Ectodermal cell (in vitro differentiated cells): ENCODE measurements at regions not wholly inside any gene's neighbourhood (a gene's known extent, or its start where the extent isn't known, plus 50 kb on each side); places are given as distances from the start of the nearest gene placed in this dataset.

Experiments used
- H3K27ac ChIP-seq: 2 replicates; pipeline ENCODE4 v1.7.0; 2013; ENCODE audit warnings: mild to moderate bottlenecking, low read depth, low read length; ENCODE audit not compliant: insufficient read depth, poor library complexity, severe bottlenecking
- H3K27me3 ChIP-seq: 2 replicates; pipeline ENCODE4 v1.7.0; 2013; ENCODE audit warnings: mild to moderate bottlenecking, low read length; ENCODE audit not compliant: insufficient read depth, control insufficient read depth, poor library complexity, severe bottlenecking
- H3K36me3 ChIP-seq: one replicate; pipeline ENCODE4 v1.7.0; 2013; ENCODE audit warnings: low read length; ENCODE audit not compliant: control insufficient read depth, insufficient read depth
- H3K4me1 ChIP-seq: one replicate; pipeline ENCODE4 v1.7.0; 2013; ENCODE audit warnings: low read length; ENCODE audit not compliant: control insufficient read depth, insufficient read depth
- H3K4me3 ChIP-seq: 2 replicates; pipeline ENCODE4 v1.7.0; 2013; ENCODE audit warnings: low read depth, low read length, control low read depth; ENCODE audit not compliant: insufficient read depth
- H3K9me3 ChIP-seq: 2 replicates; pipeline ENCODE4 v1.7.0; 2013; ENCODE audit warnings: mild to moderate bottlenecking, low read length, moderate library complexity; ENCODE audit not compliant: control insufficient read depth
- WGBS, 2 experiments: methylation state at CpG; one replicate each; pipeline ENCODE4 v1.1.7; 2013; ENCODE audit warnings: missing lambda C conversion rate in 2 of 2; 5-methylcytosine and 5-hydroxymethylcytosine counted together

DNA sequence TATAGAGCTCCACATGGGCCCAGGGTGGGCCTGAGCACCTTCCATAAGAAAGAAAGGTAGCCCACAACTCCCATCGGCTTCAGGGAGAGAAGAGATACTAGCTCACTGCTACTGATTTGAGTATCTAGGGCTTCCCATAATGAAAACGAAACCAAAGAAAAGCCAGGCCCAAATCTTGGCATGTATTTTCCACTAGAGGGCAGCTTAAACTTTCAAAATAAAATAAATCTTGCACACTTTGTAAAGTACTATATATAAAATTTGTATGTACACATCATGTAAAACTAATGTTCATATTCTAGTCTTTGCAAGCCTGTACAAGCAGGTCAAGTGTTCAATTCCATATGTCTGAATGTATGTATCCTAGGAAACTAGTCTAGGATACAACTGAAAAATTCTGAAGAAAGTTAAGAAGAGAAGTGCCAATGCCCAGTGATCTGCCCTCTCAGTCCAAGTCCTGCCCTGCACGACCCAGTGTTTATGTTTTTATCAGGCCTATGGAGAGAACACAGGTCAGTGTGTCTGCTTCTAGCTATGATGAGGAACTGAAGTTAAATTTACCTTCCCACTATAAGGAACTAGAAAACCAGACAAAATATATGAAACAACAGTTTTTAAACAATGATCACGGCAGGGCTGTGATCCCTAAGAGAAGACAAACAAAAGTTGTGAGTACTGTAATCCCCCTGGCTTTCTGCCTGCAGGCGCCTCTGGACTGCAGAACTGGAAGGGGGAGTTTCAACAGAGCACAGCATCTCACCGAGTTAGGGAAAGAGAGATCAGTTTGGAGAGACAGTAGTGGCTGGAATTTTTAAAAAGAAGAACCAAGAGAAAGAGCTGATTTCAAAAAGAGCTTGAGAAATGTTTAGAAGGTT, 475.7 kb downstream of the UQCRFS1 start:
- no peak overlapping the region for H3K27ac ChIP-seq
- H3K36me3 ChIP-seq: no peaks in the 10 kb centered on the region
- H3K27me3 ChIP-seq: no peaks in the 10 kb centered on the region
- WGBS, 2 experiments: 46 to 47% methylated on average over 6 of the region's 6 CpGs
- no peaks in the 10 kb centered on the region for H3K4me1 ChIP-seq
- H3K9me3 ChIP-seq: no peaks in the 10 kb centered on the region
- H3K4me3 ChIP-seq: no peak overlapping the region

DNA sequence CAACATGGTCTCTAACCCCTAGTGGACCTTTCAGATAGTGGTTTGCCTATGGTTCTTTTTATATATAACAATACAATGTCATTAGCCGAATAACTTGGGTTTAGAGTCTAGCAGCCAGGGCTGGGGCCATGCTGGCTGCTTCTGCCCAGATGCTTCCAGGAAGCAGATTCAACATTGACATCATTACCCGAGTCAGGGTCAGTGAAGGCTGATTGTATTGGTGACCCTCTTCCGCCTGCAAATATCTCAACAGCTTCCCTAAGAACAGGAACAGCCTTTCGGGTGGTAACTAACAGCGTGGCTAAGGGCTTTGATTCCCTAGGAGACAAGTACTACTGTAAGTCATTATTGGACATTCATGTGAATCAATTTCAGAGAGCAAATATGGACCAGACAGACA, 476.4 kb downstream of the UQCRFS1 start:
- Histone ChIP-seq H3K27me3 (no peaks in the 10 kb centered on the region), H3K9me3 (no peaks in the 10 kb centered on the region), H3K27ac (no peak overlapping the region), H3K4me3 (no peak overlapping the region), H3K4me1 (no peaks in the 10 kb centered on the region), H3K36me3 (no peaks in the 10 kb centered on the region)
- WGBS, 2 experiments: 93 to 94% methylated on average over 5 of the region's 5 CpGs

DNA sequence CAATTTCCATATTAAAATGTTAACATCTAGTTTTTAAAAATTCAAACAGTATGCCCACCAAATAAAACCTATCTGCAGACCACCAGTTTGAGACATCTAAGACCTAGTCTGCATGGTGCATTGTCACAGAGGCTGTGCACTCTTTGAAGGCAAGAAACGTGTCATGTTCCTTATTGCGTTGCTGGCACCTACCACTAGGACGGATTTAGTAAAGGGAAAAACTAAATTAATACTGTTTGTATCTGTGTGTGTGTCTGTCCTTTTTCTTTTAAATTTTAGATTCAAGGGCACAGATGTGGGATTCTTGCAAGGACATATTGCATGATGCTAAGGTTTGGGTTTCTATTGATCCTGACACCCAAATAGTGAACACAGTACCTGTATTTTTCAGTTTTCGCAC, 481.4 kb downstream of the UQCRFS1 start:
- H3K4me3 ChIP-seq: no peak overlapping the region
- no peaks in the 10 kb centered on the region for H3K9me3 ChIP-seq
- no peaks in the 10 kb centered on the region for H3K4me1 ChIP-seq
- H3K36me3 ChIP-seq: no peaks in the 10 kb centered on the region
- WGBS, 2 experiments: 90 to 94% methylated on average over 3 to 4 of the region's 4 CpGs
- peaks cover 26% of the 10 kb centered on the region for H3K27me3 ChIP-seq
- no peak overlapping the region for H3K27ac ChIP-seq

DNA sequence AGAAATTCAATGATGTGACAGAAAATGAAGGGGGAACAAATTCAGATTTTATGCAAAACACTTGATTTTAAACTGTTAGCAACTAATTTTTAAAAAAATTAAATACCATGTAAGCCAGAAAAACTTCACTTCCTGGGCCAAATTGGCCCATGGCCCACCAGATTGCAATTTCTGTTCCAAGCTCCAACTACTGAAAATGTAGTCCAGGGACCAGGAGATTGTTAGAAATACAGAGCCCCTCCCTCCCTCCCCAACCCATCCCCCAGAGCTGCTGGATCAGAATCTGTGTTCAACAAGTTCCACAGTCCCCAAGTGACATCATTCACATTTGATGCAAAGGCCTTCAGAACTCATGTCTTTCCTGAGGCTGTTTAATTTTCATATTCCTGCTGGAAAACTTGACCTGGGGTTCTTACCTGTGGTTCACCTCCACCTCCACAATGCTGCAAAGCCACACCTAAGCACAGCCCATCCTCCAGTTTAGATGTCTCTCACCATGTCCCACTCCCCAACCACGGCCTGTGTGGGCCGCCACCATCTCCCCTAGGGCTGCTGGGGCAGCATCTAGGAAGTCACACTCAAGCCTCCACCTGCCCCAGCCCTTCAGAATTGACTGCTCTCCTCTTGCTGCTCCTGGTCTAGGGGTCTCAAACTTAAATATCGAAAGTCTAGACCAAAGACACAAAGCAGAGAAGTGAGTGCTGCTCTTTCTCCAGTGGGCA, 482.0 kb downstream of the UQCRFS1 start:
- Histone ChIP-seq H3K4me3 (no peak overlapping the region), H3K27me3 (peaks cover 29% of the 10 kb centered on the region), H3K36me3 (no peaks in the 10 kb centered on the region), H3K27ac (no peak overlapping the region), H3K9me3 (no peaks in the 10 kb centered on the region), H3K4me1 (no peaks in the 10 kb centered on the region)
- 76 to 77% methylated on average over 3 of the region's 3 CpGs for WGBS, 2 experiments

DNA sequence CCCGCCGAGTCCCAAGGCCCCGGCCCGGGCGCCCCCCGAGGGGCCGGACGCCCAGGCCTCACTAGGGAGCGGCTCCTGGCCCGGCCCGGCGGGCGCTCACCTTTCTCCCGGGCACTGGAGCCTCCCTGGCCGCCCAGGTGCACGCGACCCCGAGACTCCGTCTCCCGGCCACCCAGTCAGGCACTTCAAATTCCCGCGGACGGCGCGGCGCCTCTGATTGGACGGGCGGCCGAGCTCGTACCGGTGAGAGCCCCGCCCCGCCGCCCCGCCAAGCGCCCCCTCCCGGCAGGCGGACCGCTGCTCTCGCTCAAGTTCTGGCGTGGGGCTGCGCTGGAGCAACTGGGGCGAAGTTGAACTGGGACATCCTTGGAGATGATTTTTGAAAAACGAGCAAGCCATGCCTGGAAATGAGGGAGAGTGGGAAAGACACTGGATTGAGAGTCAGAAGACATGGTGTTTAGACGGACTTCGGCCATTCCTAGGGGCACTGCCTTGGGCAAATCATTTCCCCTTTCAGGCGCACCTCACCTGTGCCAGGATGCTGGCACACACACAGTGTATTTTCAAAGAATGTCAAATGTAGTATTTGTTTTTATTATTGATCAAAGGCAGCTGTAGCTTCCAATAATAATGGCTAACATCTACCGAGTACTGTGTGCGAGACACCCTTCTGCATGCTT, 485.3 kb downstream of the UQCRFS1 start:
- H3K27me3 ChIP-seq: peaks cover 29% of the 10 kb centered on the region
- H3K9me3 ChIP-seq: no peaks in the 10 kb centered on the region
- H3K27ac ChIP-seq: no peak overlapping the region
- peaks cover 4% of the 10 kb centered on the region for H3K36me3 ChIP-seq
- peak overlapping the region; percentile 53 for H3K4me3 ChIP-seq
- 10 to 12% methylated on average over 48 to 49 of the region's 49 CpGs for WGBS, 2 experiments
- no peaks in the 10 kb centered on the region for H3K4me1 ChIP-seq

DNA sequence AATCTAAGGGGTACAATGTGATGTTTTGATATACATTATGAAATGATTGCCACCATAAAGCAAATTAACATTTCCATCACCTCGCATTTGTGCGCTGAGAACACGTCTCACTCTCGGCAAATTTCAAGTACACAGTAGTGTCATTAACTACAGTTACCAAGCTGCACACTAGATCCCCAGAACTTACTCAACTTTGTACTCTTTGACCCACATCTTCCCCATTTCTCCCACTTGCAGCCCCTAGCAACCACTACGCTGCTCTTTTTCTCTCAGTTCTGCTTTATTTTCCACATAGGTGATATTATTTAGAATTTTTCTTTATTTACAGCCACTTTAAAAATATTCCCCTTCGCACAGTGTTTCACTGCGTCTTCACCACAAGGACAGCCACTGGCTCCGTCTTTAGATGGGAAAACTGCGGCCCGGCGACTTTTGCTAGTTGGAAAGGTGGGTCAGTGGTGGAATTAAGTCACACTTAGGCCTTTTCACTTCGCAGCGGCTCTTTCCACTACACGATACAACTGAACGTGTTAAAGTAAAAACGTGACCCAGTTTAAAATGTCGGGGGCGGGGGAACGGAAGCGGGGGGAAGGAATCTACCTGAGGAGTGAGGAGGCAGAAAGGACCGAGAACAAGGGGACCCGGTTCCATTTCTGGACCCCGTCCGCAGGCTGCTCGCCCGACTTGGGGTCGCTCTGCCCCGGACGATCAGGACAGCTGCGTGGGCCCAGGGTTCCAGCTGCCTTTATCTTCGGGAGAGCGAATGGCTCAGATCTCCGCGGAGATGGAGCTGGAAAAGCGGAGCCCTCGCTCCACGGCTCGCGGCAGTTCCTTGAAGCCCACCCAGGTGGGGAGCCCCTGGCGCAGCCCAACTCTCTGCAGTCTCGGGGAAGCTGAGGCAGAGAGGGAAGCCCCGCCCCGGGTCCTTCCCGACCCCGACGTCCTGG, 486.1 kb downstream of the UQCRFS1 start:
- H3K9me3 ChIP-seq: no peaks in the 10 kb centered on the region
- 17 to 23% methylated on average over 46 of the region's 46 CpGs for WGBS, 2 experiments
- no peak overlapping the region for H3K27ac ChIP-seq
- H3K4me3 ChIP-seq: peak overlapping the region; percentile 53
- peaks cover 6% of the 10 kb centered on the region for H3K36me3 ChIP-seq
- no peaks in the 10 kb centered on the region for H3K4me1 ChIP-seq
- H3K27me3 ChIP-seq: peaks cover 29% of the 10 kb centered on the region

DNA sequence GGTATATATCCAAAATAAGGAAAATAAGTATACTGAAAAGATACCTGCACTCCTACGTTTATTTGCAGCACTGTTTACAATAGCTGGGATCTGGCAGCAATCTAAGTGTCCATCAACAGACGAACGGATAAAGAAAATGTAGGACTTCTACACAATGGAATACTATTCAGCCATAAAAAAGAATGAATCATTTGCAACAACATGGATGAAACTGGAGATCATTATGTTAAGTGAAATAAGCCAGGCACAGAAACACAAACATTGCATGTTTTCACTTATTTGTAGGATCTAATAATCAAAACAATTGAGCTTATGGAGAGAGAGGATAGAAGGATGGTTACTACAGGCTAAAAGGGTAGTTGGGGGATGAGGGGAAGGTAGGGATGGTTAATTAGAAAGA, 494.0 kb downstream of the UQCRFS1 start:
- H3K4me1 ChIP-seq: no peaks in the 10 kb centered on the region
- no peak overlapping the region for H3K27ac ChIP-seq
- 91 to 92% methylated on average over 3 of the region's 3 CpGs for WGBS, 2 experiments
- no peak overlapping the region for H3K4me3 ChIP-seq
- H3K9me3 ChIP-seq: no peaks in the 10 kb centered on the region
- peaks cover 6% of the 10 kb centered on the region for H3K36me3 ChIP-seq
- no peaks in the 10 kb centered on the region for H3K27me3 ChIP-seq

DNA sequence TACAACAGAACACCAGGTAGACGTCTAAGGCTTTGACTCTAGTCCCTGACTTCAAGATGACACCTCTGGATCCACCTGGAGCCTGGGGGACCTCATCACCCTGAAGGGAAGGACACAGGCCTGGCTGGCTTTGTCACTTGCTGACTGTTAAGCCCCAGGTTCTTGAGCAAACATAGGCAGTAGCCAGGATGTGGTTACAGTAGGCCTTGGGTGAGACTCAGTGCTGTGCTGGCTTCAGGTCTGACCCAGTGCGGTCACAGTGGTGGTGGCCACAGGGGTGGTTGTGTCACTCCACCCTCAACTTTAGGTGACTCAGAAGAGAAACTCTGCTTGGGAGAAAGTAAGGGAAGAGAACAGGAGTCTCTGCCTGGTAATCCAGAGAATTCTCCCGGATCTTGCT, 497.8 kb downstream of the UQCRFS1 start:
- H3K27me3 ChIP-seq: no peaks in the 10 kb centered on the region
- no peaks in the 10 kb centered on the region for H3K4me1 ChIP-seq
- no peaks in the 10 kb centered on the region for H3K36me3 ChIP-seq
- no peak overlapping the region for H3K4me3 ChIP-seq
- whole genome bisulfite sequencing, 2 experiments: 90 to 91% methylated on average over 3 of the region's 3 CpGs
- H3K9me3 ChIP-seq: no peaks in the 10 kb centered on the region
- no peak overlapping the region for H3K27ac ChIP-seq

DNA sequence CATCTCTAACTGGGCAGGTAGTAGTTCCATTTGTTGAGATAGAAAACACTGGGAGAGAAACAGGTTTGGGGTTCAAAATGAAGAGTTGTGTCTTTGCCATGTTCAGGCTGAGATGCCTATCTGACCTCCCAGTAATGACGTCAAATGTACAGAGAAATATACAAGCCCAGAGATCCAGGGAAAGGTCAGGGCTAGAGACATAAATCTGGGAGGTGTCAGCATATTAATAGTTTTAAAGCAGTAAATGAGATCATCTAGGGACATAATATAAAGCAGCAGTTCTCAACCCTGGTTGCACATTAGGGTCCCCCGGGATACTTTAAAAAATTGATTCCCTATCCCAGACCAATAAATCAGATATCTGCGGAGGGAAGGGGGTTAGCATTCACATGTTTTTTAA, 501.5 kb downstream of the UQCRFS1 start:
- Histone ChIP-seq H3K4me1 (no peaks in the 10 kb centered on the region), H3K4me3 (no peak overlapping the region), H3K9me3 (no peaks in the 10 kb centered on the region), H3K27me3 (no peaks in the 10 kb centered on the region), H3K27ac (no peak overlapping the region), H3K36me3 (no peaks in the 10 kb centered on the region)
- WGBS, 2 experiments: 96 to 100% methylated on average over 3 of the region's 3 CpGs
